B cell (primary cell): ENCODE measurements at regions not wholly inside any gene's neighbourhood (a gene's known extent, or its start where the extent isn't known, plus 50 kb on each side); places are given as distances from the start of the nearest gene placed in this dataset.

Source experiments
- ATAC-seq: fragments of 200-7000 bp; cut with Tn5 transposase; one replicate; pipeline ENCODE4 v1.10.0; 2021; ENCODE audit warnings: low read depth, mild to moderate bottlenecking, moderate number of reproducible peaks, moderate library complexity
- CTCF ChIA-PET: fragments of 350-600 bp; sonication (Branson Sonifier 250); formaldehyde crosslinking; loops from one replicate; lab custom pipeline; 2021; ENCODE audit warnings: antibody characterized with exemption, inconsistent platforms; lab: Charles Lee
- POLR2A ChIA-PET: fragments of 350-600 bp; sonication (Branson Sonifier 250); formaldehyde crosslinking; loops from one replicate; lab custom pipeline; 2021; ENCODE audit warnings: antibody characterized with exemption; lab: Charles Lee
- DNase-seq: peaks from one replicate; pipeline ENCODE4 v3.0.0; 2013
- H2AFZ ChIP-seq: 2 replicates; pipeline ENCODE4 v1.6.1; 2012; ENCODE audit warnings: mild to moderate bottlenecking, low read depth, low read length; ENCODE audit not compliant: insufficient read depth, poor library complexity, severe bottlenecking
- H3K27ac ChIP-seq, 2 donors: 1 replicate in 1 of 2; 2 replicates in 1 of 2; pipeline ENCODE4 v1.5.1; 2012 to 2013; ENCODE audit warnings: low read length in 2 of 2, mild to moderate bottlenecking in 2 of 2, moderate library complexity in 1 of 2
- H3K27me3 ChIP-seq, 4 experiments: fragments of 200-600 bp in 1 of 4; sonication (generic) in 1 of 4; replicated peaks in 1 of 4; 1 replicate in 2 of 4; 2 replicates in 2 of 4; pipeline versions ENCODE4 v1.6.1 to v1.7.0; 2013 to 2016; ENCODE audit warnings: low read length in 3 of 4, mild to moderate bottlenecking in 2 of 4, mixed read lengths in 1 of 4, moderate library complexity in 1 of 4; ENCODE audit not compliant: insufficient read depth in 4 of 4, control insufficient read depth in 3 of 4; ENCODE audit errors: control extremely low read depth in 1 of 4
- H3K36me3 ChIP-seq, 2 experiments: replicated peaks in 1 of 2; 1 replicate in 1 of 2; 2 replicates in 1 of 2; pipeline versions ENCODE4 v1.6.1 to v1.7.1; 2013; ENCODE audit warnings: low read length in 1 of 2; ENCODE audit not compliant: insufficient read depth in 2 of 2, control insufficient read depth in 1 of 2; ENCODE audit errors: control extremely low read depth in 1 of 2, extremely low read depth in 1 of 2
- H3K4me1 ChIP-seq, 2 donors: fragments of 200-600 bp in 1 of 2; sonication (generic) in 1 of 2; 1 replicate in 1 of 2; 2 replicates in 1 of 2; pipeline versions ENCODE4 v1.5.1 to v1.6.1; 2013 to 2017; ENCODE audit warnings: low read length in 2 of 2; ENCODE audit not compliant: control insufficient read depth in 2 of 2, insufficient read depth in 2 of 2
- H3K4me2 ChIP-seq: replicated peaks from 2 replicates; pipeline ENCODE3; 2012; ENCODE audit warnings: mild to moderate bottlenecking, low read depth, low read length; ENCODE audit not compliant: poor library complexity, severe bottlenecking
- H3K4me3 ChIP-seq, 5 experiments: fragments of 200-600 bp in 1 of 5; sonication (generic) in 1 of 5; 1 replicate in 3 of 5; 2 replicates in 2 of 5; pipeline versions ENCODE4 v1.5.1 to v1.7.0; 2011 to 2016; ENCODE audit warnings: low read length in 4 of 5, mild to moderate bottlenecking in 4 of 5, low read depth in 2 of 5, control low read depth in 1 of 5, moderate library complexity in 1 of 5; ENCODE audit not compliant: insufficient read depth in 1 of 5; ENCODE audit errors: control extremely low read depth in 1 of 5, extremely low read depth in 1 of 5
- H3K79me2 ChIP-seq: fragments of 200-600 bp; sonication (generic); one replicate; pipeline ENCODE4 v1.6.0; 2016; ENCODE audit warnings: low read length; ENCODE audit not compliant: control insufficient read depth, insufficient read depth
- H3K9ac ChIP-seq: fragments of 200-600 bp; sonication (generic); 2 replicates; pipeline ENCODE4 v1.6.1; 2017; ENCODE audit warnings: mild to moderate bottlenecking, low read length, moderate library complexity
- H3K9me3 ChIP-seq, 3 donors: one replicate each; pipeline versions ENCODE4 v1.6.1 to v1.7.1; 2013; ENCODE audit warnings: low read length in 2 of 3; ENCODE audit not compliant: control insufficient read depth in 2 of 3, insufficient read depth in 1 of 3; ENCODE audit errors: control extremely low read depth in 1 of 3
- H4K20me1 ChIP-seq: 2 replicates; pipeline ENCODE4 v1.6.0; 2012; ENCODE audit warnings: mild to moderate bottlenecking, low read length; ENCODE audit not compliant: insufficient read depth, control insufficient read depth, poor library complexity, severe bottlenecking
- H3K27ac Mint-ChIP-seq: one replicate; pipeline ENCODE4 v1.8.0; 2021; ENCODE audit warnings: mixed read lengths
- H3K27me3 Mint-ChIP-seq: one replicate; pipeline ENCODE4 v1.8.0; 2021; ENCODE audit warnings: mixed read lengths
- H3K4me1 Mint-ChIP-seq: one replicate; pipeline ENCODE4 v1.8.0; 2021; ENCODE audit warnings: mixed read lengths
- H3K4me3 Mint-ChIP-seq: one replicate; pipeline ENCODE4 v1.8.0; 2021; ENCODE audit warnings: mixed read lengths
- H3K9me3 Mint-ChIP-seq: one replicate; pipeline ENCODE4 v1.8.0; 2022; ENCODE audit warnings: mixed read lengths; ENCODE audit not compliant: insufficient read depth
- EZH2 ChIP-seq: IDR thresholded peaks from 2 replicates; pipeline ENCODE4 v1.6.1; 2012; ENCODE audit warnings: borderline replicate concordance, low read depth, mild to moderate bottlenecking, moderate library complexity, low read length; ENCODE audit not compliant: insufficient read depth, poor library complexity, severe bottlenecking
- WGBS: methylation state at CpG from one replicate; pipeline ENCODE4 v1.1.5; 2013; ENCODE audit warnings: missing lambda C conversion rate; ENCODE audit not compliant: insufficient coverage; 5-methylcytosine and 5-hydroxymethylcytosine counted together
- intact Hi-C: fragments of 100-400 bp; cut with micrococcal nuclease; formaldehyde crosslinking; loops from one replicate; pipeline ENCODE4 v1.10.0; 2022
- TF ChIP-seq, protein P1 (sequence below): fragments of 200-600 bp; IDR thresholded peaks from one replicate; pipeline ENCODE4 v1.8.0; 2022; ENCODE audit warnings: antibody characterized with exemption, mild to moderate bottlenecking

DNA sequence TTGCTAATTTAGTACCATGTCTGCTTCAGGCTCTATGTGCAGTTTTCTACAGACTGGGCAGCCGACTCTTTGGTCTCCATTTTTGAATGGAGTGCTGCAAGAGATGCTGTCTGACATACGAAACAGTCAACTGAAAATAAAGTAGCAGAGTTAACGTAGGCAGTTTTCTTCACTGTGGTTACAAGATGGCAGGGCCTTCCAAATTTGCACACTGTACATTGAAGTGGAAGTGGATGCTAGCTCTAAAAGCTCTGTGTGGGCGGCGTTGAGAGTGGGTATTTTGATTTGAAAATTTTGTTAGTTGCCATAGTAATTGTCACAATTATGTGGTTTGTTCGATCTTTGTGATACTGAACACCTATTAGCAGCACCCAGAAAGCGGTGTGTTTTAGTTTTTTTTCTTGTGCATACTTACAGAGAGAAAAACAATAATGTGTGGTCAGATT lies 154.9 kb upstream of the ATP2B1 start:
- ChIA-PET CTCF (interaction anchor here (0.9 to 2.9 kb wide), 7 partner anchors 14 to 155 kb away, joined by 3 to 12 read pairs (median 4); partner anchors contain the start of gene ATP2B1), POLR2A (interaction anchor here (0.9 to 2.8 kb wide), 8 partner anchors 10 to 154 kb away, joined by 3 to 16 read pairs (median 4); partner anchors contain the start of gene ATP2B1)
- Mint-ChIP-seq H3K4me3 (peak overlapping the region; percentile 86), H3K9me3 (no peaks in the 10 kb centered on the region), H3K27ac (peak overlapping the region; percentile 98), H3K27me3 (no peaks in the 10 kb centered on the region), H3K4me1 (peaks cover 59% of the 10 kb centered on the region)
- WGBS = 21% methylated on average over 5 of the region's 7 CpGs
- TF ChIP-seq, protein P1, sequence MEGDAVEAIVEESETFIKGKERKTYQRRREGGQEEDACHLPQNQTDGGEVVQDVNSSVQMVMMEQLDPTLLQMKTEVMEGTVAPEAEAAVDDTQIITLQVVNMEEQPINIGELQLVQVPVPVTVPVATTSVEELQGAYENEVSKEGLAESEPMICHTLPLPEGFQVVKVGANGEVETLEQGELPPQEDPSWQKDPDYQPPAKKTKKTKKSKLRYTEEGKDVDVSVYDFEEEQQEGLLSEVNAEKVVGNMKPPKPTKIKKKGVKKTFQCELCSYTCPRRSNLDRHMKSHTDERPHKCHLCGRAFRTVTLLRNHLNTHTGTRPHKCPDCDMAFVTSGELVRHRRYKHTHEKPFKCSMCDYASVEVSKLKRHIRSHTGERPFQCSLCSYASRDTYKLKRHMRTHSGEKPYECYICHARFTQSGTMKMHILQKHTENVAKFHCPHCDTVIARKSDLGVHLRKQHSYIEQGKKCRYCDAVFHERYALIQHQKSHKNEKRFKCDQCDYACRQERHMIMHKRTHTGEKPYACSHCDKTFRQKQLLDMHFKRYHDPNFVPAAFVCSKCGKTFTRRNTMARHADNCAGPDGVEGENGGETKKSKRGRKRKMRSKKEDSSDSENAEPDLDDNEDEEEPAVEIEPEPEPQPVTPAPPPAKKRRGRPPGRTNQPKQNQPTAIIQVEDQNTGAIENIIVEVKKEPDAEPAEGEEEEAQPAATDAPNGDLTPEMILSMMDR = no peak
- no peak for TF ChIP-seq EZH2
- H4K20me1 ChIP-seq = no peaks in the 10 kb centered on the region
- ATAC-seq (peak; percentile 72), DNase-seq (peak; percentile 86)
- no peaks in the 10 kb centered on the region for H3K79me2 ChIP-seq
- peak overlapping the region; percentile 65 for H3K9ac ChIP-seq
- peaks cover 49 to 57% of the 10 kb centered on the region in 2 donors for H3K4me1 ChIP-seq
- H3K4me3 ChIP-seq = peak overlapping the region in 4 of 5 experiments; percentile 23 to 65 (median 42)
- intact Hi-C loops = loop anchor here (1.0 to 5.0 kb wide), 5 partner anchors 41 to 154 kb away; no protein-coding TSS in a partner anchor
- H3K9me3 ChIP-seq = peaks cover 0 to 3% (median 0%) of the 10 kb centered on the region in 3 donors
- H3K36me3 ChIP-seq = no peaks in the 10 kb centered on the region
- peak overlapping the region; percentile 74 for H3K4me2 ChIP-seq
- H2AFZ ChIP-seq = peak overlapping the region; percentile 44
- no peaks in the 10 kb centered on the region for H3K27me3 ChIP-seq
- H3K27ac ChIP-seq = peak overlapping the region; percentile 92 to 96
